GM23338 (cell line): ENCODE measurements at regions not wholly inside any gene's neighbourhood (a gene's known extent, or its start where the extent isn't known, plus 50 kb on each side); places are given as distances from the start of the nearest gene placed in this dataset.

ENCODE experiments used
- ATAC-seq: fragments of 200-7000 bp; cut with Tn5 transposase; 3 replicates; pipeline ENCODE4 v1.9.1; 2020
- DNase-seq: peaks from one replicate; pipeline ENCODE4 v3.0.0-alpha.2; 2015; ENCODE audit warnings: low spot score
- H2AFZ ChIP-seq: fragments of 200-600 bp; sonication (generic); 2 replicates; pipeline ENCODE4 v1.8.0; 2016; ENCODE audit warnings: antibody characterized with exemption, mild to moderate bottlenecking, moderate library complexity
- H3F3A ChIP-seq: fragments of 200-600 bp; sonication (generic); replicated peaks from 2 replicates; pipeline ENCODE4 v1.8.0; 2017; ENCODE audit warnings: antibody characterized with exemption, mixed run types, low read depth
- H3K27ac ChIP-seq: fragments of 200-600 bp; sonication (generic); 2 replicates; pipeline ENCODE4 v1.6.1; 2016; ENCODE audit warnings: low read depth
- H3K27me3 ChIP-seq: fragments of 200-600 bp; sonication (generic); 2 replicates; pipeline ENCODE4 v1.8.0; 2016; ENCODE audit warnings: mild to moderate bottlenecking, mixed run types, moderate library complexity; ENCODE audit not compliant: insufficient read depth
- H3K36me3 ChIP-seq: fragments of 200-600 bp; sonication (generic); 2 replicates; pipeline ENCODE4 v1.8.0; 2016; ENCODE audit warnings: mild to moderate bottlenecking; ENCODE audit not compliant: insufficient read depth
- H3K4me1 ChIP-seq: fragments of 200-600 bp; sonication (generic); 2 replicates; pipeline ENCODE4 v1.8.0; 2016; ENCODE audit warnings: mild to moderate bottlenecking, moderate library complexity; ENCODE audit not compliant: insufficient read depth
- H3K4me2 ChIP-seq: fragments of 200-600 bp; sonication (generic); 2 replicates; pipeline ENCODE4 v1.7.1; 2017; ENCODE audit warnings: mixed run types
- H3K4me3 ChIP-seq: fragments of 200-600 bp; sonication (generic); 2 replicates; pipeline ENCODE4 v1.6.1; 2016; ENCODE audit warnings: mixed run types
- H3K79me2 ChIP-seq: fragments of 200-600 bp; sonication (generic); replicated peaks from 2 replicates; pipeline ENCODE4 v1.8.0; 2017; ENCODE audit warnings: mild to moderate bottlenecking; ENCODE audit not compliant: insufficient read depth
- H3K9me2 ChIP-seq: fragments of 200-600 bp; sonication (generic); 2 replicates; pipeline ENCODE4 v1.8.0; 2017; ENCODE audit not compliant: insufficient read depth
- H4K20me1 ChIP-seq: fragments of 200-600 bp; sonication (generic); replicated peaks from 2 replicates; pipeline ENCODE4 v1.8.0; 2017; ENCODE audit warnings: mild to moderate bottlenecking; ENCODE audit not compliant: insufficient read depth
- H3K27ac Mint-ChIP-seq: 2 replicates; pipeline ENCODE4 v1.8.0; 2020; ENCODE audit warnings: inconsistent platforms, mild to moderate bottlenecking, moderate library complexity, mixed read lengths
- H3K27me3 Mint-ChIP-seq: 3 replicates; pipeline ENCODE4 v1.8.0; 2022; ENCODE audit warnings: low read depth, mild to moderate bottlenecking, moderate library complexity, mixed read lengths, inconsistent platforms; ENCODE audit not compliant: insufficient read depth, poor library complexity
- H3K36me3 Mint-ChIP-seq: 3 replicates; pipeline ENCODE4 v1.8.0; 2021; ENCODE audit warnings: low read depth, mild to moderate bottlenecking, inconsistent platforms, moderate library complexity, mixed read lengths
- H3K4me1 Mint-ChIP-seq: 3 replicates; pipeline ENCODE4 v1.8.0; 2020; ENCODE audit warnings: mild to moderate bottlenecking, inconsistent platforms, mixed read lengths
- H3K4me3 Mint-ChIP-seq: 3 replicates; pipeline ENCODE4 v1.8.0; 2021; ENCODE audit warnings: moderate library complexity, mild to moderate bottlenecking, inconsistent platforms, mixed read lengths
- H3K9me3 Mint-ChIP-seq: 3 replicates; pipeline ENCODE4 v1.8.0; 2020; ENCODE audit warnings: moderate library complexity, mild to moderate bottlenecking, inconsistent platforms, mixed read lengths
- CREB1 ChIP-seq: fragments of 250-450 bp; sonication (Bioruptor Pico); IDR thresholded peaks from 2 replicates; pipeline ENCODE4 v1.5.0; 2020; ENCODE audit warnings: low read depth, mild to moderate bottlenecking, moderate library complexity
- CTCF ChIP-seq, 2 experiments: fragments of 200-600 bp in 1 of 2; sonication (generic) in 1 of 2; conservative IDR thresholded peaks; 2 replicates each; pipeline versions ENCODE4 v1.5.1 to v1.6.1; 2016 to 2017; ENCODE audit warnings: antibody characterized with exemption in 2 of 2, low read depth in 2 of 2, mild to moderate bottlenecking in 2 of 2, moderate library complexity in 1 of 2
- ETS1 ChIP-seq: IDR thresholded peaks from 2 replicates; pipeline ENCODE4 v1.6.1; 2016; ENCODE audit warnings: antibody characterized with exemption
- EZH2phosphoT487 ChIP-seq: fragments of 200-600 bp; sonication (generic); IDR thresholded peaks from one replicate; pipeline ENCODE4 v1.8.1; 2018; ENCODE audit warnings: antibody characterized with exemption; ENCODE audit not compliant: unreplicated experiment
- JUNB ChIP-seq: IDR thresholded peaks from one replicate; pipeline ENCODE4 v1.6.1; 2016; ENCODE audit warnings: antibody characterized with exemption; ENCODE audit not compliant: unreplicated experiment
- NANOG ChIP-seq: IDR thresholded peaks from 2 replicates; pipeline ENCODE4 v1.6.1; 2016; ENCODE audit warnings: antibody characterized with exemption, borderline replicate concordance
- POLR2AphosphoS5 ChIP-seq: IDR thresholded peaks from 2 replicates; pipeline ENCODE4 v1.6.1; 2016; ENCODE audit warnings: antibody characterized with exemption, low read depth
- REST ChIP-seq: IDR thresholded peaks from one replicate; pipeline ENCODE4 v1.6.1; 2018; ENCODE audit warnings: antibody characterized with exemption; ENCODE audit not compliant: unreplicated experiment
- STAT1 ChIP-seq: IDR thresholded peaks from one replicate; pipeline ENCODE4 v1.6.1; 2016; ENCODE audit warnings: antibody characterized with exemption; ENCODE audit not compliant: unreplicated experiment
- ZNF462 ChIP-seq: fragments of 250-450 bp; sonication (Bioruptor Pico); IDR thresholded peaks from 2 replicates; pipeline ENCODE4 v1.5.0; 2020; ENCODE audit warnings: mild to moderate bottlenecking, moderate library complexity

- no peak for DNase-seq
- H3K4me2 ChIP-seq = no peak overlapping the region
- no peak overlapping the region for H3K27ac Mint-ChIP-seq
Observed at GRCh38 chr11:82398300-82398815, 335.3 kb downstream of the FAM181B start.

More at GRCh38 chr11:82398300-82398815, 335.3 kb downstream of the FAM181B start:
- Histone ChIP-seq H3K79me2 (no peaks in the 10 kb centered on the region), H3K4me1 (no peaks in the 10 kb centered on the region), H3F3A (no peaks in the 10 kb centered on the region), H3K27ac (no peak overlapping the region), H3K27me3 (no peaks in the 10 kb centered on the region), H3K4me3 (no peak overlapping the region), H3K36me3 (no peaks in the 10 kb centered on the region), H4K20me1 (no peaks in the 10 kb centered on the region), H2AFZ (no peak overlapping the region), H3K9me2 (no peaks in the 10 kb centered on the region)
- no peaks in the 10 kb centered on the region for H3K27me3 Mint-ChIP-seq
- H3K9me3 Mint-ChIP-seq = peaks cover 6% of the 10 kb centered on the region; the same call in 2 of the 3 replicates
- no peak overlapping the region for H3K4me3 Mint-ChIP-seq
- no peaks in the 10 kb centered on the region for H3K36me3 Mint-ChIP-seq
- no peak for TF ChIP-seq STAT1
- TF ChIP-seq POLR2AphosphoS5 = no peak
- no peak for TF ChIP-seq CREB1 (CRISPR knock-in tag)
- TF ChIP-seq CTCF (conservative IDR thresholded peaks at IDR 0.05; ENCODE audit: low read depth in 2 of 2) = no peak
- no peak for TF ChIP-seq REST
- no peak for TF ChIP-seq ZNF462 (CRISPR knock-in tag)
- no peak for TF ChIP-seq EZH2phosphoT487
- no peak for TF ChIP-seq ETS1
- no peak for TF ChIP-seq NANOG
- no peak for TF ChIP-seq JUNB
- no peaks in the 10 kb centered on the region for H3K4me1 Mint-ChIP-seq
- no peak for ATAC-seq
